ENCODE measurements at regions not wholly inside any gene's neighbourhood (a gene's known extent, or its start where the extent isn't known, plus 50 kb on each side); places are given as distances from the start of the nearest gene placed in this dataset.

GRCh38 chr3:59456852-59457485 lies 407.1 kb upstream of the CFAP20DC start:
- no peak for DNase-seq (ENCODE audit: low read depth)
- no peak for TF ChIP-seq CTCF (conservative IDR thresholded peaks at IDR 0.05; ENCODE audit: low read depth, low read length)
- H3K4me3 ChIP-seq (ENCODE audit: low read depth, low read length) = no peak overlapping the region

- DNase-seq (ENCODE audit: low read depth) = no peak
- TF ChIP-seq CTCF (conservative IDR thresholded peaks at IDR 0.05; ENCODE audit: low read depth, low read length) = no peak
- no peak overlapping the region for H3K4me3 ChIP-seq (ENCODE audit: low read depth, low read length)
Measured at GRCh38 chr3:59451800-59452746, 402.2 kb upstream of the CFAP20DC start.

GRCh38 chr3:59450946-59451763 lies 401.3 kb upstream of the CFAP20DC start:
- TF ChIP-seq CTCF (conservative IDR thresholded peaks at IDR 0.05; ENCODE audit: low read depth, low read length) = no peak
- H3K4me3 ChIP-seq (ENCODE audit: low read depth, low read length) = no peak overlapping the region
- DNase-seq (ENCODE audit: low read depth) = no peak

- H3K4me3 ChIP-seq (ENCODE audit: low read depth, low read length) = no peak overlapping the region
- TF ChIP-seq CTCF (conservative IDR thresholded peaks at IDR 0.05; ENCODE audit: low read depth, low read length) = no peak
- DNase-seq (ENCODE audit: low read depth) = no peak
Measured at GRCh38 chr3:59450437-59450836, 400.6 kb upstream of the CFAP20DC start.

- no peak for TF ChIP-seq CTCF (conservative IDR thresholded peaks at IDR 0.05; ENCODE audit: low read depth, low read length)
- DNase-seq (ENCODE audit: low read depth) = no peak
- no peak overlapping the region for H3K4me3 ChIP-seq (ENCODE audit: low read depth, low read length)
Measured at GRCh38 chr3:59446775-59447465, 397.1 kb upstream of the CFAP20DC start.

- DNase-seq (ENCODE audit: low read depth) = no peak
- H3K4me3 ChIP-seq (ENCODE audit: low read depth, low read length) = no peak overlapping the region
- TF ChIP-seq CTCF (conservative IDR thresholded peaks at IDR 0.05; ENCODE audit: low read depth, low read length) = no peak
Measured at GRCh38 chr3:59444676-59445075, 394.9 kb upstream of the CFAP20DC start.

Measured in choroid plexus epithelial cell (primary cell).